ENCODE measurements at regions not wholly inside any gene's neighbourhood (a gene's known extent, or its start where the extent isn't known, plus 50 kb on each side); places are given as distances from the start of the nearest gene placed in this dataset.

DNA sequence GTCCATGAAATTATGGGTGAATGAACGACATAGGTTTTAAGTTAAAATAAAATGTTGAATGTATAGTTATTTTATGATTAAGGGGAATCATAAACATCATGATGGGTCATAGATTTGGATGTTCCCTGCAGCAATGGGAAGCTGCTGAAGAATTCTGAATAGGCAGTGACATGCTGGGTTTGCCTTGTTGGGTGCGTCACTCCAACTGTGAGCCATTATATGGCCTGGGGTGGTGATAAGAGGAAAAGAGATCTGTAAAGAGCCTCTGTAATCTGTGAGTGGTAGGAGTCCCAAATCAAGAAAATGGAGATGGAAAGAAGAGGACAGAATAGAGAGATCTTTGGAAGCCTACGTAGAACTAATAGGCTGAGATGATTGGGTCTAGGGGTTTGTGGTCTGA lies 58.1 kb upstream of the GPR26 start:
- TF ChIP-seq CTCF (optimal IDR thresholded peaks at IDR 0.05 in 1 of 3, IDR thresholded peaks at IDR 0.05 in 1 of 3, conservative IDR thresholded peaks at IDR 0.05 in 1 of 3; ENCODE audit: extremely low read depth in 1 of 3, insufficient read depth in 2 of 3, low read length in 3 of 3), result no peak
- no peak for TF ChIP-seq EZH2 (IDR thresholded peaks at IDR 0.05; ENCODE audit: low read length)
